Left renal pelvis (tissue), 4 donors: ENCODE measurements at regions not wholly inside any gene's neighbourhood (a gene's known extent, or its start where the extent isn't known, plus 50 kb on each side); places are given as distances from the start of the nearest gene placed in this dataset.

Experiments
- DNase-seq, 4 donors: peaks; one replicate each; pipeline ENCODE4 v3.0.0-alpha.2; 2013; ENCODE audit warnings: low read depth in 4 of 4, low spot score in 3 of 4

DNA sequence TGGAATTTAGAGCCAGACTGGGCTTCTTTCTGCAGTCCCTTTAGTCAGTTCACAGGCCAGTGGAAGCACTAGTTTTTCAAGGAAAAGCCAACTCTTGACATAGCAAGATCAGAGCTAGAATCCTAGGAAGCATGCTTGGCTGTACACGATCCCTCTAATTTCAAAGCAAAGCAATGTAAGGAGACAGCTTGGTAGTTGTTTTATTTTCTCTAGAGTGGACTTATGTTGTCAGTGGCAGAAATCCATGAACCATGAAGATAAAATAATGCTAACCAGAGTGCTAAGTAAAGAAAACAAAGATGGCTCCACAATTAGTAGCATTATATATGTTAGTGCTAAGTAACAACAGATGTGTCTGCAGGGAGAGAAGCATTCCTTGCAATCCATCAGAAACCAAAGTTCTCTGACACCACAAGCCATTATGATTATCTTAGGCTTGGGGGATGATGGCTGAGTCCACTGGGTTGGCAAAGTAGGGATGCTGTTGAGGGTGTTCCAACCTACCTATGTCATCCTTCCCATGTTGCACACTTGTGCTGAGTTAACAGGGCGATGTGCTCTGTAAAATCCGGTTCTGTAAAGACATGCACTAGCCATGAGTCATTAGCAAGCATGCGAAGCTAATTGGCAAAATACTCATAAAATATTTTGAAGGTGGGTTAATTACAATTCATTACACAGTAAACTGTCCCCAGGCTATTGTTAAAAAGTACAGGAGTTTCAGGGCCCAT is 115.2 kb downstream of the BMP2 start:
- DNase-seq: no peak

DNA sequence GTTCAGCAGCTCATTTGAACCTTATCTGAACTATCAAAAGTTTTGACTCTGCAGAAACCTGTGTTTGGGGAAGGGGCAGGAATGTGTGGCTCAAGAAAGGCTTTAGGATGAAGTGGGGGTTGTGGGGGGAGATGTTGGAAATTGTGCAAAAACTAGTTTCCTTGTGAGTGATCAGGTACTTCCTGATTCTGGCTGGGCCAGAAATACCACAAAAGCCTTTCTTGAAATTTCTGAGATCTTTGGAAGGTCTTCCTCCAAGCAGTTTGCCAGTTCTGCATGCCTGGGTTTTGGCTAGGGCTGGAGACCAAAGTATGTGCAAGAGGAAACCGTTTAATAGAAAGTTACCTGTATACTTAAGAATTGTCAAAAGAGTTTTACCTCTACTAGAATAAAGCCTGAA is 116.6 kb downstream of the BMP2 start:
- DNase-seq: no peak

DNA sequence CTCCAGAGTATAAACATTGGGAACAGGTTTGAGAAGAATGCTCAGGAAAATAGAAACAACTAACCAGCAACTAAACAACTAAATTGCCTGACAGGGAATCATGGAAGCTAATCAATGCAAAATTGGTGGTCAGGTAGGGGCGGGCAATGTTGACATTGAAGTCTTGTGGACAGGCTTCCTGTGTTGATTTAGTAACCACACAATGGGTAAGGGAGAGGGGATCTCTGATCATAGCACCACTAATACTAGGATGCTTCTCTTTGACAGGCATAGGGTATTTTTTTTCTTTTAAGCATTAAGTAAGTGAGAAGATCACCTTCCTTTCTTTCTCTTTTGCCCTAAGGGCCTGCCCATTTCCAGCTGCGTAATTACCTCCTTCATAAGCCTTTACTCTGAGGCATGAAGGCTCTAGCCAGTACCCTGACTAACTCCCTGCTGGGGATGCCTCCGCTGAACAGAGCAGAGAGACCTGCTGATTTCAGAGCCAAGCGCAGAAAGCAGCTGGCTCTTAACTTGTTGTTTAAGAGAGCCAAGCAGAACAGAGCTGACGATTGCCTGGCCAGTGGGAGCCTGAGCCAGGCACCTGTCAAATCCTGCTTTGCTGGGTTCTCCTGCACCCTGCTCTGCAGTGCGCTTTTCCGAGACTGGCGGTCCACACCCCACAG is 118.7 kb downstream of the BMP2 start:
- DNase-seq: no peak

DNA sequence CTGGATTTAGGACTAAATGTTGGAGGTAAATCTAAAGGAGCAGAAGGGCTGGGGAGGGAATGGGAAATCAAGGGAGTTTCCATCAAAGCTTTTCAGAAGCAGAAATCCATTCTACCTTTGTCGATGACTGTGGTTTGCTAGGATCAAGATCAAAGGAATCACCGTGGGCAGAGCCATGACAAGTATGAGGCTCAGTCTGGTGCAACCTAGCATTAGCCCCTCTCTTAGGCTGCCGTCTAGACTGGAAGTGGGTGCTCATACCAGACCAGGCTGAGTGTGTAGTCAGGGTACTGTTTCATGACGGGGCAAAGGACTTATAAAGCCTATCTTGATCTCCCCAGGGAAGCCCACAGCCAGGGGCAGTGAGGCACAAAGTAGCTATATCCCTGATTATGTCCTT is 120.5 kb downstream of the BMP2 start:
- DNase-seq: no peak

DNA sequence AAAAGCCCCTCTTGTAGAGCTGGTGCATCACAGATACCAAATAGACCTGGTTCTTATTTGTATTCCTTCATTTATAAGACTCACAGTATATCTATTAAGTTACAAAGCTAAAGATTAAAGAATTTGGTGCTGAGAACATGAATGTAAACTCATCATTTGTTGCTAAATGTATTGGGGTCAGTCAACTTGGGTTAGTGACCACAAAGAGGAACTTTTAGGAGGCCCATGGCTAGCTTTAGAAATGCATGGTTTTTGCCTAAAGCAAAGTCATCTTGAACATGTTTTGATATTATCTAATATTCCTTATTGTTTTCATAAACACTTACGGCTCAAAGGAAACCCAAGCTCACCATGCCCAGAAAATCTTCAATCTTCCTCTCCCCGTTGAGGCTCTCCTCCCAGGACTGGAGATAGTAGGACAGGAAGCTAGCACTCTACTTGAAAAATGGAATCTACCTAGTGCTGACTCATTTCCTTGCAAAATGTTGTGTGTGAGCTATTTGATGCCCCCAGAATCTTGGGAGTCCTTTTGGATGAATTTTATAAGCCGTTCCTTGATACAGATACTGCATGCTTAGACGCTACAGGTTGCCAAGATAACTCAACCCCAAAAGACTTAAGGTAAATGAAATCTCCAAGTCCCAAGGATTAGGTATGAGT is 121.4 kb downstream of the BMP2 start:
- no peak for DNase-seq

DNA sequence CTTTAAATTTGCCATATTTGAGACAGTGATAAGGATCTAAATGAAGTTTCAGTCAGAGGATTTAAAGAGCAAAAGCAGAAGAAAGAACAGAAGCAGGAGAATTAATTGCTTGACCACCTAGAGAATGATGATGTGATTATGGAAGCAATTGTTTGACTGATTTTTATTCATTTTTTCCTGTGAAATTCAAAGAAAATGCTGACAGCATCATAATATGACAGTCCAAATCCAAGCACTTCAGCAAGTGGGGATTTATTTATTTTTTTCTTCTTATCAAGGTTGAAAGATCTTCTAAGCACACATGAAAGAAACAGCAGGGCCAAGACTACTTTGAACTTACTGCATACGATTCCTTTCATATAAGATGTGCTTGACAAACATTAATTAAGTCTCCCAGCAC is 125.2 kb downstream of the BMP2 start:
- DNase-seq: no peak

DNA sequence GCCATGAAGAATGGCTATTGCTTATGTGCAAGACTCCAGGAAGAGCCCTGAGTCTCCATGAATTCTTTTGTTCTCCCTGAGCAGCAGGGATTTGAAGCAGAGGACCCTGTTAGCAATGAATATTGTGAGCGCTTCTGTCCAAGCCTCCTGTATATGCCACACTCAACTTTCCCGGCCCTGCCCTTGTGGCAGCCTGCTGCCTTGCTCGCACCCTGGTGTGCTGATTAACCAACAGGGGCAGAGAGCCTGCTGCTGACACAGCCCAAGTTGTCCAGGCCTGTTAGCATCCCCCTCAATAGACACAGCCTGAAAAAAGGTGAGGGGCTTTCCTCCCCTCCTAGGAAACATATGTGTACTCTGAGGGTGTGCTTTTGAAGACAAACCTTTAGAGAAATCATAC is 131.4 kb downstream of the BMP2 start:
- DNase-seq: no peak

DNA sequence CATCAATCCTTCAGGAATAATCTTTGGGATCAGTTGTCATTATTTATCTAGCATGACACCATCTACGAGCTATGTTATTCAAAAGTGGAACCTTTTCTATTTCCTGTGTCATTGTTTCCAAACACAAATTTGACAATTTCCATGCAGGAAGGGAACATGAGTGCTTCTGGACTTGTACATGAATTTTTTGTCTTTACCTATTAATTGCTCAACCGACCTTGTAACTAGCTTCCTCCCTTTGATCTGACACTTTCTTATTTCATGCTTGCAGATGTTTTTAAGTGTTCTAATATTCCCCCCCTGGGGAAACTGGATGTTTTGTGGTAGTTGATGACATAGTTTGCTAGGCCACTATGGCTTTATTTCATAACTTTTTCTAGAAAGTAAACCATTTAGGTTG is 139.4 kb downstream of the BMP2 start:
- DNase-seq: no peak

DNA sequence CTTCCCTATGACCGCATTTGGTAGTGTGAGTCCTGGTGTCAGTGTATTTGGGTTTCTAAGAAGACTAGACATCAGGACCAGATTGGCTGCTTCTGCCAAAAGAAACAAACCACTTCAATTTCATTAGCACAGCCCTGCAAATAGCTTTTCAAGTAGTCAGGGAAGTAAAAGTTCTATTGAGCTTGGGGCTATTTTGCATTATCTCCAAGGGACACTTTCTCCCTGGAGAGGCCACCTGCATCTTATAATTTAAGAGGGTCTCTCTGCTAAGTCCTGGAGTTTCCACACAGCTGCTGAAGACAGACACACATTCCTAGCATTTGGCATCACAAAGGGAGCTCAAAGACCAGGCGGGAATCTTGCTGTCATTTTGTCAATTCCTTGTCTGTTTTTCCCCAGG is 141.2 kb downstream of the BMP2 start:
- no peak for DNase-seq

DNA sequence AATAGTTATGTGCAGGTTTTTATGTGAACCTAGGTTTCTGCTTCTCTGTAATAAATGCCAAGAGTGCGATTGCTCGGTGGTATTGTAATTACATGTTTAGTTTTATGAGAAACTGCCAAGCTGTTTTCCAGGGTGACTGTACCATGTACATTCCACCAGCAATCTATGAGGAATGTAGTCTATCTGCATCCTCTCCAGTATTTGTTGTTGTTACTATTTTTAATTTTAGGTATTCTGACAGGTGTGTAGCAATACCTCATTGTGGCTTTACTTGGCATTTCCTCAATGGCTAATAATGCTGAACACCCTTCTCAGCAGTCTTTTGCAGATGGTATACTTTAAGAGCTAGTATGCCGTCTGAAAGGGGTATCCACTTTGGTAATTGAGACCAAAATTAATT is 142.1 kb downstream of the BMP2 start:
- DNase-seq: no peak

DNA sequence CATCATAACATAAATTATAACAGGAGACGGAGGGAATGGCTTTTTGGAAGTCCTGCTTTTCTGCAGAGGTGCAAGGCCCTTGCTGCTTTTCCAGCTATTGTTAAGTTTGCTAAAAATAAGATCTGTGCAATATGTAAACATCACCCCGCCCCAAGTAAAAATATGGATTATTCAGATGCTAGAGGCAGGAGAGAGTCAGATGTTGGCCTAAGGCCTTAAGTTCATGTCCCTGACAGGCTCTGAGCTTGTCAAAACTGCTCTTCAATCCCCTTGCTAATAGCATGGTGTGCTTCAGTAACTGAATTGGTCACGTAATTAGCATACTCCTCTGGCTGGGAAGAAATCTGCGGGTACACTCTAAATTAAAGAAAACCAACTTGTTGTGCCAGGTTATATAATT is 147.5 kb downstream of the BMP2 start:
- no peak for DNase-seq

DNA sequence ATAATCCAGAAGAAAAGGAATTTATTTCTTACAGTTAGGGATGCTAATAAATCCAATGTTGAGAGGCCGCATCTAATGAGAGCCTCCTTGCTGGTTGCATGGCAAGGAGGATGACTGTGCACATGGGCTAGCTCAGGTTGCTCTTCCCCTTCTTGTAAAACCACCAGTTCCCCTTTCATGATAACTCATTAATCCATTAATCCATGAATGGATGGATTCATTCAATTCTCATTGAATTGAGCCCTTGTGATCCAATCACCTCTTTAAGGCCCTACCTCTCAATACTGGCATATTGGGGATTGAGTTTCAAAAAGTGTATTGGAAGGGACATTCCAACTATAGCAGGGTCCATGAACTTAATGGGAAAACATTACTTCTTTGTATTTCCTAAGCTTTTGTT is 149.5 kb downstream of the BMP2 start:
- DNase-seq: no peak

DNA sequence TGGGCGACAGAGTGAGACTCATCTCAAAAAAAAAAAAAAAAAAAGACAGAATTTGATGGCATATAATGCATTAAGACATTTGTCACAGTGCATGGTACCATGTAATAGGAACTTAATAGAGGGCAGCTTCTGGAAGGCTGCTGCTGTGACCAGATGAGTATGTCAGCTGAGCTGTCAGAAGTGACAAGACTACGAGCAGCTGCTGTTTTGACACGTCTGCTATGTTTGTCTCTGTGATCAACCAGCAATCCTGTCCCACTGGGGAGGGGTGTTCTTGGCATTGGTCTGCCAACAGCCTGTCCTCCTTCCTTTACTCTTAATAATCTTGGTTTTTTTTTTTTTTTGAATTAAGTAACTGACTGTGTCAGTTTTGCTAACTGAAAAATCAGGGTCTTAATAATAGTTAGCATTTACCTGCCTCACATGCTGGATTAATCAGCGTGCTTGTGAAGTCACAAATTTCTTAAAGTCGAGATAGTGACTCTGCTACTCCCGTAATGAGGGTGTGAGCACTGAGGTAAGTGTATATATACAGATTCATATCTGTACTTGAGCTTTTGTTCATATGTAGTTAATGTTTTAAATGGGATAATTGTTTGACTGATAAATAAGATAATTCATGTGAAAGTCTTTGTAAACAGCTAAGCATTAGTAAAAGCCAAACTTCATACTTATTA is 152.4 kb downstream of the BMP2 start:
- DNase-seq: no peak

DNA sequence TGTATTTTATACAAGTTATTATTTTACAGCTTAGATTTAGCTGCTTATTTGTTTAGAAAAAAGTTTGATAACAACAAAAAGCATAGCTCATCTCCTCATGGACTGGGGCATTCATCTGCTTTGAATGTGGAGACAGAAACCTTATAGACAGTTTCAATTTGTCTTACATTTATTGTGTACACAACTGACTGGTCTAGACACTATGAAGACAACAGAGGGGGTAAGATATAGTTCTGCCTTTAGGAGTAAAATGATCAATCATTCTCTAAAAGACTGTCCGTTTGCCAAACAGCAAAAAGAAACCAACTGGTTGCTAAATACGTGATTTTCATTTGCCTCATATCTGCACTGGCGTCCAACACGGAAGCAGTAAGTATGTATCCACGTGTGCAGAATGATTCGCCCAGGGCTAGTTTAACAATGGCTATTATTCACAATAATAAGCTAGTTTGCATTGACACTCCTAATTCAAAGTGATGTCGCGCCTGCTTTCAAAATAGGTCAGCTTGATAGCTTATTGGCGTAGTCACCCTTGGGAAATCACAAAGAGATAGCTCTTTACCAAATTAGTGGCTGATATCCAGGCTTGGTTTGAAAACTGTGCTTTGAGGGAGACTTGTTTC is 153.6 kb downstream of the BMP2 start:
- no peak for DNase-seq

DNA sequence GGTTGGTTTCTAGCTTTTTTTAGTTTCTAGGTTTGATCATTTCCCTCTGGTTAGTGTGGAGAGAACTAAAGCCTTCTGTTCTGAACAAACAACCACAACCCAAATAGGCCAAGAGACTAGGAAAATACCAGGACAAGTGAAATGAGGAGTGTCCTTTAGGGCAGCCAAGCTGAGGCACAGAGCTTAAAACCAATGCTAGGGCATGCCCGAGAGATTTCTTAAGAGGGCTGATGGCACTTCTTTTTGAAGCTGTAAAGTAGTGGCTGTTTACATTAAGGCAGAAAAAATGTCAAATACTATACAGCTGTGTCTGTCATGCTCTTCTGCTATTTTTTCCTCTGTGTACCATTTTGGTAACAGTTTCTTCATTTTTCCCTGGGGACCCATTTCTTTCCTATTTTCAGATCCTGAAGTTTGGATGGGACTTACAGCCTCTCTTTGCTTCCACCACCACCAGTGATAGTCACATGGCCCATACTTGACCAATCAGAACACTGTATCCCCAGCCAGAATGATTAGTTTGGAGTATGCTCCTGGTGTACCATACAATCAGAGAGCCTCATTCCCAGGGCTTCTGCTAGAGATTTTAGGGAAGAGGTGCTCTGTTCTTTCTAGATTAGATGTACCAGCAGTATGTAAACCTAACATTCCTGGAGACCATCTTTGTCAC is 154.4 kb downstream of the BMP2 start:
- no peak for DNase-seq

DNA sequence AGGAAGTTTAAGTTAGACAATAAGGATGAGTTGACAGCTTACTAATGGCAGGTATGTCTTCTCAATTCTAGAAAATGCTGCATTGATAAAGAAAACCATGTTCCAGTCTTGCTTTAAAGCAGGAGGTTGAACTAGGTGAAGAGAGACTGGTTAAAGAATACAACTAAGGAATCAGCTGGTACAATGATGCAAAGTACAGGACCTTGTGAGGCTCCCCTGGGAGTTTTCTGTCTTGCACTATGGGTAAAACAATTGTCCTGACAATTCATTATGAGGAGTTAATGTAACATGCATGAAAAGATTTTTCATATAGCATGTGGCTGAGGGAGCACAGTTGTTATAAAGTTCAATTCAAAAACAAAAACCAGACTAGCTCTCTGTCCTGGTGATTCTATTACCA is 157.2 kb downstream of the BMP2 start:
- no peak for DNase-seq

DNA sequence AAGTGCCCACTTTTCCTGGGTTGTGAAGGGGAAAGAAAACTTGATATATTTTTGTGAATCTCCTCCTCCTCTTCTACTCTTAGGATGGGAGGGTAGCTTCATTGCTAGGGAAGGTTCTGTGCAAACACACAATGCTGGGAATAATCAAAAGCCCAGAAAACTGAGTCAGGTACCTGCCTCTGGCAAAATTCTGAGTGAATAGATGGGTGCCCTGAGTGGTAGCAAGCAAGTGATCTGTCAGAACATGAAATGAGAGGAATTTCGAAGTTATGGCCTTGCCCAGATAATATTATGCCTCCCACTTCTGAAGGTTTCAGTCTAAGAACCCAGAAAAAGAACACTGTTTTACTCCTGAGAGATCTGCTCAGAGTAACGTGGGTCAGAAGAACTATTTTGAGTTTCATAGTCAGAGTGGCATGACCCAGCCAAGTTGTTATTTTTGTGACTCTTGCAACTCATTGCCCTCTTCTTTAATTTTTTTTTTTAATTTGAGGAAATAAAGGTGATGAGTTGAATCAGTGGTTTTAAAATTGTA is 158.3 kb downstream of the BMP2 start:
- DNase-seq: no peak

DNA sequence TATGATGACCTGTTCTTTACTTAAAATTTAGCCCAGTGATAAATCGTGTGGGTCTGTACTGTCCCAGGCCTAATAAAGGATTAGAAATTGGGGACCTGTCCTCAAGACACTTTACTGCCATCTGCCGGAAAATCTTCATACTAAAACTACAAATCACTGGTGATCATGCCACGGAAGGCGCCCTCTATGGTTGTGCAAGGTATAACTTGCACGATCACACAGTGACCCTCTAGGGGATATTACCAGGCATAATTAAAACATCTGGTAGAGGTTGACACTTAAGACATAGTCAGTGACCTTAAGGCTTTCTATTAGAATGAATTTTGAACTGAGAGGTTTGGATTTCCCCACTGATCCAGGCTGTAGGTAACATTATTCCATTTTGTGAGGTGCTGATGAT is 172.6 kb downstream of the BMP2 start:
- DNase-seq: peak in 1 of 4 donors; percentile 3

DNA sequence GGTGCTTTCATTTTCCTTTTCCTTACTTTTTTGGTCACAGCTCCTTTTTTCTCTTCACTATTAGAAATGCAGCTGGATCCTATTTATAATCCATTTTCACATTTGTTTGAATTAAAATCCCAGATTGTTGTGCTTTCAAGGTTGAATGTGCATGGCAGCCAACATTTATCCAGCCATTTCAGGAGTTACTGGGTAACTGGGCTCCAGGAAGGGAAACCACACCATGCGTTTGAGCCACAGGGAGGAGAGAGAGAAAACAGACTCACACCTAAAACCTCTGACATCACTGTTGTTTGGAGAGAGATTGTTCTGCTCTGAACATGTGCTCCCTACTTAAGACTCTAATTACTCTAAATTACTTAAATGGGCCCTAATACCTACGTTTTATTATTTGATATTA is 173.4 kb downstream of the BMP2 start:
- no peak for DNase-seq

DNA sequence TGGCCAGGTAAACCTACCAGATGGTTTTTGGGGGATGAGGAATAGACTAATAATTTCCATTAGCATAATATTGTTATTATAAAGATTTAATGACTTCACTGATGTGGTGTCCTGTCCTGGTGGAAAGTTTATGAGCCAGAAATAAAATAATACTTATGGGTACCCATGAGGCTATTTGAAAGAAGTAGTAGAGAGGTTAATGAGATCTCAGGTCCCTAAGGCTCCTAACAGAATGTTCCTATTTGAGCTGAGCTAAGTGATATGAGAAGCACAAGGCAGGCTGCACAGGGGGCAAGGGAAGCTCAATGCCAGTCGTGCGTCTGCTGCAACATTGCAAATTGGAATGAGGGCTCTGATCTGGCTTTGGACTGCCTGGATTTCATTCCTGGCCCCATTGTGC is 174.1 kb downstream of the BMP2 start:
- DNase-seq: no peak
